GM19463 (cell line): ENCODE measurements at regions not wholly inside any gene's neighbourhood (a gene's known extent, or its start where the extent isn't known, plus 50 kb on each side); places are given as distances from the start of the nearest gene placed in this dataset.

ENCODE experiments used
- ATAC-seq: cut with Tn5 transposase; IDR thresholded peaks from one replicate; pipeline ENCODE4 v1.9.1; 2021; ENCODE audit warnings: mild to moderate bottlenecking, moderate library complexity; ENCODE audit not compliant: unreplicated experiment

GRCh38 chr17:77439189-77440018, 298.6 kb downstream of the SEC14L1 start:
- ATAC-seq = no peak

- ATAC-seq = no peak
Measured at GRCh38 chr17:77440560-77440981, 299.8 kb downstream of the SEC14L1 start.

DNA sequence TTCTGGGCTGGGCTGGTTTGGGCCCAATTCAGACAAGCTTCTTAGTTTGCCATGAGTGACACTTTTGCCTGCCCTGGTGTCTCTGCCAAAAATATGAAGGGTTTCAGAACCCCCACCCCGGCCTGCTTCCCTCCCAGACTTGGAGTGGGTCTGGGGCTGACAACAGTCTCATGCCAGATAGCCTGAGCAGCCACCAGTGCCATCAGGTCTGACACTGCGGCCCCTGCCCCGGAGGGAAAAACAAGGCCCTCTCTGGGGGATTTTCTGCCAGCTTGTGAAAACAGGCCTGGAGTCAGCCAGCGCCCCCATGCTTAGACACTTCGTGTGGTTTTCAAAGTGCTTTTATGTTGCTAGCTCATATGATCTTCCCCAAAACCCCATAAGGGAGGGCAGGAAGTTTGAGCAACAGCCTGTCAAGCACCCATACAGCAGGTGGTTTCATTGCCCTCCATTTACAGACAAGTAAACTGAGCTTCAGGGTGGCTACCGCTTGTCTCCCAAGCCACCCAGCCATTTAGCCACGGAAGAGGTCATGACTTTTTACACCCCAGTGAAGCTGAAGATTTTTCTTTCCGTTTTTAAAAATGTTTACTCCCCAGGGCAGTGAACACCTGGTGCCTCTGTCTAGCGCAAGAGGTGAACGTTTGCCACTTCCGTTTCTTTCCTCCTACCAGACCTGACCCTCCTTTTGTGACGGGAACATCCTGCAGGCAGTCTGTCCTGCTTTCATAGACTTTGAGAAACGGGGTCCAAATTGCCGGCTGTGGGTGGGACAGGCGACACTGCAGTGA, 300.6 kb downstream of the SEC14L1 start:
- peak; percentile 51 for ATAC-seq

GRCh38 chr17:77441940-77442339, 301.2 kb downstream of the SEC14L1 start:
- no peak for ATAC-seq

DNA sequence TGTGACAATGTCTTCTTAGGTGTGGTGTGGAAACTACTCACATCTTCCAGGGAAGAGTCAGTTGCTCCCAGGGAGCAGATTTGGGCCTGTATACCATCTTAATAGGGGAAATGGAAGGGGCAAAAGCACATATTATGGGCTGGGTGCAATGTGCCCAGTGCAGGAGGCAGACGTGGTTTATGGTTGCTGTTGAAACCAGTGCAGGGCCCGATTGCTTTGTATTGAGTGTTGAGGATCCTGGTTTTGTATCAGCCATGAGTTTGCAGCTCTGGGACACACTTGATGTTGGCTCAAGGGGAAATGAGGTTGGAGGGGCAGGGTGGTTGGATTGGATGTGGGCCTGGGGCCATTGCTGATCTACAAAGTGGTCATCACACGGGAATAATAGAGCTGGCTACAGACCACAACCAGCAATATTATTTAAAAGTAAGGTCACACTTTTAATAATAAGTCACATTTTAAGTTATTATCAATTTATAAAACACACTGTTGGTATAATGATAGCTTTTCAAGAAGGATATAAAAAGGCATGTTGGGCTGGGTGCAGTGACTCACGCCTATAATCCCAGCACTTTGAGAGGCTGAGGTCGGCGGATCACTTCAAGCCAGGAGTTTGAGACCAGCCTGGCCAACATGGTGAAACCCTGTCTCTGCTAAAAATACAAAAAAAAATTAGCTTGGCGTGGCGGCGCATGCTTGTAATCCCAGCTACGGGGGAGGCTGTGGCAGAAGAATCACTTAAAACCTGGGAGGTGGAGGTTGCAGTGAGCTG, 302.4 kb downstream of the SEC14L1 start:
- ATAC-seq = no peak

DNA sequence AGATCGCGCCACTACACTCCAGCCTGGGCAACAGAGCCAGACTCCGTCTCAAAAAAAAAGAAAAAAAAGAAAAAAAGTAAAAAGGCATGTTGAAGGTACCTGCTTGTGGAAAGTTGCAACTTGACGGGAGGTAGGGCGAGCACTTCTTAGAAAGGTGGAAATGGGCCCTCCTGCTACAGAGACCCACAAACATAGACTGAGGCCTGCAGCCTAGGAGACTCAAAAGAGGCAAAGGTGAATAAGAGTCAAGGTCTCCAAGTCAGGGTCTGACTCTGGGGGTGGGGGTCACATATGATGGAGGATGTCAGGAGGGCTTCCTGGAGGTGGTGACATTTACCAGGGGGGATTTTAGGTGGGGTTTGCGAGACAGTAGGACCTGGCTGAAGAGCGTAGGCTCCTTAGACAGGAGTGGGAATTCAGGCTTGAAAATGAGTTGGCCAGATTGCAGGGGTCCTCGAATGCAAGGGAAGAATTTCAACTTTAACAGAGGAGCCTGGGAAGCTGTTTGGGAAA, 303.0 kb downstream of the SEC14L1 start:
- no peak for ATAC-seq

DNA sequence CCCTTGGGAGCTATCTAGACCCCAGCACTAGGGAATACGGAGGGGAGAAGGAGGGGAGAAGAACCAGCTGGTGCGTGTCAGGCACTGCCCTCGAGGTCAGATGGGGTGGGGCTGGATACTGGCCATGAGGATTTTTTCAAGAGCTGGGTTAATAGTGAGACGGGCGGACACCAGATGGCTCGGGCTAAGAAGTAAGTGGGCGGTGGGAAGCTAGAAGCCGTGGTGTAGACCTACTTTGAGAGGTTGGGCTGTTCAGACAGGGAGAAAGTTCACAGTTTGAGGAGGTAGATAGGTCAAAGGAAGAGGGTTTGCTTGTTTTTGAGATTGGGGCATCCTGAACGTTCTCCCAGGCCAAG, 303.8 kb downstream of the SEC14L1 start:
- ATAC-seq = no peak

DNA sequence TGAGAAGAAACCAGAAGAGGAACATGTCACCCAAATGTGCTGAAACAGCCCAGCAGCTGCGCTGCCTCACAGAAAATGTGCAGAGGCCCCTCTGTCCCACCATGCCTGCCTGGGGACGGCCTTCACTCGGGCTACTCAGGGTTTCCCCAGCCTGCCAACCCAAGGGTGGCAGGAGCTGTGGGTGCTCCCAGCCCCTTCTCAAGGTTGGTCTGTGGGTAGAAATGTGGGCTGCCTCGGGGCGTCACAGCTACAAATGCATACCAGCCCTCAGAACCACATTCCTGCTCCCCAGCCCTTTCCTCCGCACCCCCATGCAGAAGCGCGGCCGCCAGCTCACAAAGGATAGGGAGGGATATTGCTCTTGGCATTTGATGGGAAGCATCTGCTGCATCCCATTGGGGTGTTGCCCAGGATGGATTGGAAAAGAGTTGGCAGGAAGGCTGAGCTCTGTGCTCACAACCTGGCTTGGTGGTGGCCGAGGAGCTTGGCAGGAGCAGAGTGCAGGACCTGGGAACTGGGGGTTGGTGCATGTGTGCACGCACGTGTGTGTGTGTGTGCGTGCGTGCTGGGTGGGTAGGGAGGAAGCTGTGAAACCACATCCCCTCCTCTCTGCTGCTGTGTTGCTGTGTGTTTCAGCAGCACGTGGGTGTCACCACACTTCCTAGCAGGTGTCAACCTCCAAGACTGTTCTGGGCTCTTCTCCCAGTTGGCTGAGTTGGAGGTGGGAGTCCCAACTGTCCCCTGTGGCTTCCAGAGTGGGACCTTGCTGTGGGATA, 304.4 kb downstream of the SEC14L1 start:
- ATAC-seq = peak; percentile 27

- ATAC-seq = no peak
Measured at GRCh38 chr17:77445760-77446532, 305.2 kb downstream of the SEC14L1 start.

DNA sequence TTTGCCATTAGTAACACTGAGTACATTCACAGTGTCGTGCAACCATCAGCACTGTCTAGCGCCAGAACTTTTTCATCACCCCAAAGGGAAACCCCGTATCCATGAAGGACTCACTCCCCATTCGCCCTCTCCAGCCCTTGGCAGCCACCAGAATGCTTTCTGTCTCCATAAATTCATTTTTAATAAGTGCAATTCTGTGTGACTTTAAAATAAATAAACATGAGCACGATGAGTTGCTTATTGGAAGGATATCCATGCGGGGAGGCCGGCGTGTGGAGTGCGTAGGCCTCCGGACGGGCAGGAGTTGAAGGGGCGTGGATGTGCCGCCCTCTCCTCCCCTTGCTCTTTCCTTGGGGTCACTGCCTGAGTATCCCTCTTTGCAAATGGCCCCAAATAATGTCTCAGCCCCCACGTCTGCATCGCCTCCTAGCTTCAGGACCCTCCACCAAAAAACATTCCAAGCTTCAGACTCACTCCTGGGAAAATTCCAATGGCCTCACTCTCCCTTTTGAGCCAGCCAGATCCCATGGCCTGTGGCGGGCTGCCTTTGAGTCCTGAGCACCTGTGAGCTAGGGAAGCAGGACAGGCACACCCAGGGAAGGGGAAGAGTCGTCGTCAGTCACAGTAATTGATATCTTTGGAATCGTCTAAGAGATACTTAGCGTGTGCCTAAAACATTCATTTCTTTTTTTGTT, 306.3 kb downstream of the SEC14L1 start:
- no peak for ATAC-seq

DNA sequence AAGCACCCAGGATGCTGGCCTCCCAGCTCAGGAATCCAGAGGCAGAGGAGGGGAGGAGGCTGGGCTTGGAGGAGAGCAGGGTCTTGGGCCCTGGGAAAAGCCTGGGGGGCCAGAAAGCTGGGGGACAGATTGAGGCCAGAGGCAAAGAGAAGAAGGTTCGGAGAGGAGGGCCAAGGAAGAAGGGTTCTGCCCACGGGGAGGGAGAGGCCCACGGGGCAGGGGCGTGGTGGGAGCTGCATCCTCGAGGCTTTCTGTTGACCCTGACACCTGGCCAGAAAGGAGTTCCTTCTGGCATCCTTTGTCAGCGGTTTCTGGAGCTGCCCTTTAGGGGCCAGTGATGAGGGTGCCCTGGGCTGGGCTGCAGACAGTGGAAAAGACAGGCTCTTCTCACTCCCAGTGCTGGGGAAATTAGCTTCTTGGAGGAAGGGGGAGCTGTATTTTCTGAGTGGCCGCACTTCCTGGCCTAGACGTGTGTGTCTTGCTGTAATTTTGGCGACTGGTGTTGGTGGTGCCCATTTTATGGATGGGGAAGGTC, 308.7 kb downstream of the SEC14L1 start:
- no peak for ATAC-seq

- ATAC-seq = no peak
Measured at GRCh38 chr17:77449908-77450741, 309.4 kb downstream of the SEC14L1 start.

DNA sequence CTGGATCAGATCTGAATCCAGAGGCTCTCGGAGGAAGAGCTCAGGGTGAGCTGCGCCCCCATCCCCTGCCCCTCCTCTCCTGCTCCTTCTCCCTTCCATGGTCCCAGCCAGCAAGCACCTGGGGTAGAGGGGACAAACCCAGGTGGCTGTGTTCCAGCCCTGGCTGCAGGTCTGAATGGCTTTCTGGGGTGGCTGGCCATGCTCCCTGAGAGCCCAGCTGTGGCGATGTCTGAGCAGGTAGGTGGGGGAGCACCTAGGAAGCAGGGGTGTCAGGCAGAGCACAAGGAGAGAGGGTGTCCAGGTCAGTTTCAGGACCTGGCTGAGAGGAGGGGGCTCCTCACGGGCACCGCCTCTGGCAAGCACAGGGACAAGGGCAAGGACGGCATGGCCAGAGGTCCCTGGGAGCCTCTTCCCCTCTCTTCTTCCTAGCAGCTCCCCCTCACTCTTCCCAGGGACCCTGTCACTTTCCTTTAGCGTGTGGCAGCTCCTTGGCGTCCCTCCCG, 310.0 kb downstream of the SEC14L1 start:
- no peak for ATAC-seq

- ATAC-seq = peak; percentile 42
Measured at GRCh38 chr17:77451245-77451893, 310.6 kb downstream of the SEC14L1 start.

GRCh38 chr17:77451894-77452852, 311.4 kb downstream of the SEC14L1 start:
- ATAC-seq = no peak

- ATAC-seq = no peak
Measured at GRCh38 chr17:77453613-77454241, 313.0 kb downstream of the SEC14L1 start.
